ENCODE measurements at regions not wholly inside any gene's neighbourhood (a gene's known extent, or its start where the extent isn't known, plus 50 kb on each side); places are given as distances from the start of the nearest gene placed in this dataset.
"Not testable (repeated sequence)": the region's sequence is repeated elsewhere in the genome, so short reads cannot be mapped to it uniquely, and the experiment has no call there.

GRCh38 chr14:19052977-19053376 is 85.7 kb downstream of the POTEM start:
- H3K4me1 ChIP-seq; H3K27me3 ChIP-seq; intact Hi-C loops (cut with DNase I); H3K4me3 ChIP-seq; H3K27ac ChIP-seq; H3K36me3 ChIP-seq; DNase-seq; H3K9ac ChIP-seq (ENCODE audit: low read depth in 2 of 2, low read length in 2 of 2); H3K9me3 ChIP-seq: not testable (repeated sequence)

GRCh38 chr14:19053426-19054050 is 86.3 kb downstream of the POTEM start:
- H3K27me3 ChIP-seq; H3K4me3 ChIP-seq; H3K4me1 ChIP-seq; intact Hi-C loops (cut with DNase I); H3K27ac ChIP-seq; DNase-seq; H3K36me3 ChIP-seq; H3K9ac ChIP-seq (ENCODE audit: low read depth in 2 of 2, low read length in 2 of 2); H3K9me3 ChIP-seq: not testable (repeated sequence)

- H3K27me3 ChIP-seq; H3K4me1 ChIP-seq; intact Hi-C loops (cut with DNase I); H3K4me3 ChIP-seq; H3K27ac ChIP-seq; H3K9me3 ChIP-seq; DNase-seq; H3K9ac ChIP-seq (ENCODE audit: low read depth in 2 of 2, low read length in 2 of 2); H3K36me3 ChIP-seq: not testable (repeated sequence)
Observed at GRCh38 chr14:19054108-19054721, 87.0 kb downstream of the POTEM start.

GRCh38 chr14:19054934-19055333 is 87.7 kb downstream of the POTEM start:
- H3K27ac ChIP-seq; H3K9ac ChIP-seq (ENCODE audit: low read depth in 2 of 2, low read length in 2 of 2); H3K4me3 ChIP-seq; H3K9me3 ChIP-seq; H3K4me1 ChIP-seq; DNase-seq; H3K36me3 ChIP-seq; H3K27me3 ChIP-seq; intact Hi-C loops (cut with DNase I): not testable (repeated sequence)

- DNase-seq; H3K4me3 ChIP-seq; H3K27ac ChIP-seq; H3K27me3 ChIP-seq; H3K4me1 ChIP-seq; H3K9ac ChIP-seq (ENCODE audit: low read depth in 2 of 2, low read length in 2 of 2); H3K9me3 ChIP-seq; H3K36me3 ChIP-seq; intact Hi-C loops (cut with DNase I): not testable (repeated sequence)
Observed at GRCh38 chr14:19059066-19059465, 91.8 kb downstream of the POTEM start.

GRCh38 chr14:19061689-19062450 is 94.6 kb downstream of the POTEM start:
- H3K9me3 ChIP-seq; H3K9ac ChIP-seq (ENCODE audit: low read depth in 2 of 2, low read length in 2 of 2); H3K4me3 ChIP-seq; intact Hi-C loops (cut with DNase I); H3K27ac ChIP-seq; DNase-seq; H3K4me1 ChIP-seq; H3K36me3 ChIP-seq; H3K27me3 ChIP-seq: not testable (repeated sequence)

GRCh38 chr14:19068957-19069356 is 101.7 kb downstream of the POTEM start:
- H3K9me3 ChIP-seq; H3K4me3 ChIP-seq; H3K36me3 ChIP-seq; H3K9ac ChIP-seq (ENCODE audit: low read depth in 2 of 2, low read length in 2 of 2); H3K4me1 ChIP-seq; intact Hi-C loops (cut with DNase I); DNase-seq; H3K27ac ChIP-seq; H3K27me3 ChIP-seq: not testable (repeated sequence)

- H3K4me3 ChIP-seq; H3K27me3 ChIP-seq; H3K9me3 ChIP-seq; H3K36me3 ChIP-seq; H3K4me1 ChIP-seq; intact Hi-C loops (cut with DNase I); H3K27ac ChIP-seq; DNase-seq; H3K9ac ChIP-seq (ENCODE audit: low read depth in 2 of 2, low read length in 2 of 2): not testable (repeated sequence)
Observed at GRCh38 chr14:19072518-19072917, 105.3 kb downstream of the POTEM start.

- H3K9me3 ChIP-seq; H3K27me3 ChIP-seq; H3K4me1 ChIP-seq; H3K36me3 ChIP-seq; H3K4me3 ChIP-seq; DNase-seq; H3K9ac ChIP-seq (ENCODE audit: low read depth in 2 of 2, low read length in 2 of 2); H3K27ac ChIP-seq; intact Hi-C loops (cut with DNase I): not testable (repeated sequence)
Observed at GRCh38 chr14:19088632-19089031, 121.4 kb downstream of the POTEM start.

- H3K27ac ChIP-seq; H3K27me3 ChIP-seq; H3K9ac ChIP-seq (ENCODE audit: low read depth in 2 of 2, low read length in 2 of 2); H3K4me1 ChIP-seq; H3K9me3 ChIP-seq; DNase-seq; H3K4me3 ChIP-seq; intact Hi-C loops (cut with DNase I); H3K36me3 ChIP-seq: not testable (repeated sequence)
Observed at GRCh38 chr14:19093227-19093626, 126.0 kb downstream of the POTEM start.

GRCh38 chr14:19094731-19095130 is 127.5 kb downstream of the POTEM start:
- H3K27me3 ChIP-seq; H3K9me3 ChIP-seq; H3K36me3 ChIP-seq; intact Hi-C loops (cut with DNase I); DNase-seq; H3K27ac ChIP-seq; H3K4me1 ChIP-seq; H3K9ac ChIP-seq (ENCODE audit: low read depth in 2 of 2, low read length in 2 of 2); H3K4me3 ChIP-seq: not testable (repeated sequence)

- intact Hi-C loops (cut with DNase I); H3K4me1 ChIP-seq; DNase-seq; H3K4me3 ChIP-seq; H3K27ac ChIP-seq; H3K27me3 ChIP-seq; H3K36me3 ChIP-seq; H3K9ac ChIP-seq (ENCODE audit: low read depth in 2 of 2, low read length in 2 of 2); H3K9me3 ChIP-seq: not testable (repeated sequence)
Observed at GRCh38 chr14:19095167-19095566, 127.9 kb downstream of the POTEM start.

- H3K9ac ChIP-seq (ENCODE audit: low read depth in 2 of 2, low read length in 2 of 2); H3K4me3 ChIP-seq; H3K27ac ChIP-seq; H3K4me1 ChIP-seq; H3K36me3 ChIP-seq; H3K27me3 ChIP-seq; H3K9me3 ChIP-seq; DNase-seq; intact Hi-C loops (cut with DNase I): not testable (repeated sequence)
Observed at GRCh38 chr14:19096467-19096866, 129.2 kb downstream of the POTEM start.

All from colonic mucosa (tissue), 4 donors.